ENCODE measurements at regions not wholly inside any gene's neighbourhood (a gene's known extent, or its start where the extent isn't known, plus 50 kb on each side); places are given as distances from the start of the nearest gene placed in this dataset.

- no peak overlapping the region for H3K14ac ChIP-seq (ENCODE audit: insufficient read length)
- no peak overlapping the region for H4K5ac ChIP-seq (ENCODE audit: insufficient read length, low read depth, low read length)
- no peak overlapping the region for H2BK15ac ChIP-seq (ENCODE audit: low read length)
- no peaks in the 10 kb centered on the region for H4K20me1 ChIP-seq (replicated peaks in 1 of 2; ENCODE audit: control insufficient read depth in 1 of 2, insufficient read depth in 2 of 2, low read length in 2 of 2)
- no peak overlapping the region for H3K23ac ChIP-seq (ENCODE audit: insufficient read length)
- H3K18ac ChIP-seq (ENCODE audit: extremely low read depth, low read length), result no peak overlapping the region
- no peaks in the 10 kb centered on the region for H3K27me3 ChIP-seq (replicated peaks in 1 of 4; ENCODE audit: control insufficient read depth in 3 of 4, extremely low read depth in 1 of 4, insufficient read depth in 3 of 4, low read length in 3 of 4)
- no peaks in the 10 kb centered on the region for H3K36me3 ChIP-seq (ENCODE audit: control insufficient read depth in 2 of 4, insufficient read depth in 4 of 4, low read length in 3 of 4)
- no peaks in the 10 kb centered on the region for H3K79me2 ChIP-seq (ENCODE audit: control insufficient read depth in 1 of 2, insufficient read depth in 2 of 2, low read length in 2 of 2)
- H3K9me3 ChIP-seq (ENCODE audit: insufficient read depth in 2 of 2, low read depth in 1 of 2, low read length in 1 of 2), result no peaks in the 10 kb centered on the region
- H2AK5ac ChIP-seq (ENCODE audit: low read depth, low read length), result no peak overlapping the region
- H3K79me1 ChIP-seq (ENCODE audit: low read depth, low read length), result no peaks in the 10 kb centered on the region
- H2BK120ac ChIP-seq (replicated peaks; ENCODE audit: low read depth, low read length), result no peak overlapping the region
- DNase-seq (ENCODE audit: low read depth in 1 of 2, low spot score in 2 of 2) (no peak), FAIRE-seq (no peak)
- no peak overlapping the region for H2AFZ ChIP-seq (ENCODE audit: low read length)
- H2BK12ac ChIP-seq (ENCODE audit: low read depth, low read length), result no peak overlapping the region
- 0 out of 4 replicates have a peak overlapping the region, but pooled peaks of 1 of the 2 experiments have one; percentile 6 for H3K4me2 ChIP-seq (ENCODE audit: insufficient read depth in 1 of 2, low read depth in 2 of 2, low read length in 2 of 2)
- H3K4me3 ChIP-seq (ENCODE audit: extremely low read depth in 1 of 4, insufficient read depth in 2 of 4, low read depth in 3 of 4, low read length in 4 of 4), result no peak overlapping the region
- H4K8ac ChIP-seq (ENCODE audit: extremely low read depth, insufficient read depth, low read length), result no peak overlapping the region
- no peak overlapping the region for H2BK5ac ChIP-seq (ENCODE audit: low read depth, low read length)
- H3K4me1 ChIP-seq (replicated peaks in 1 of 4; ENCODE audit: control insufficient read depth in 3 of 4, insufficient read depth in 4 of 4, low read length in 3 of 4), result no peaks in the 10 kb centered on the region
- no peak overlapping the region for H2BK20ac ChIP-seq (ENCODE audit: low read length)
- POLR2A ChIA-PET (ENCODE audit: partially characterized antibody), result no interaction called here
- no peaks in the 10 kb centered on the region for H3K23me2 ChIP-seq (ENCODE audit: low read depth, low read length)
- no peak overlapping the region for H3K9ac ChIP-seq (replicated peaks in 1 of 4; ENCODE audit: extremely low read depth in 1 of 4, low read depth in 3 of 4, low read length in 3 of 4)
- no peak for TF ChIP-seq RFX5 (IDR thresholded peaks at IDR 0.05; ENCODE audit: borderline replicate concordance, low read depth, low read length)
- CTCF ChIA-PET (ENCODE audit: partially characterized antibody), result interaction anchor here (1.8 kb wide), 1 partner anchor 10 kb away, joined by 4 read pairs; no protein-coding TSS in a partner anchor
- H3K4ac ChIP-seq (replicated peaks; ENCODE audit: insufficient read length, low read depth, low read length), result no peak overlapping the region
- H3K27ac ChIP-seq (ENCODE audit: low read depth, low read length), result no peak overlapping the region
- no peak overlapping the region for H4K91ac ChIP-seq (replicated peaks; ENCODE audit: insufficient read length, low read length)
- no peak overlapping the region for H3K56ac ChIP-seq (replicated peaks; ENCODE audit: insufficient read length, low read depth, low read length)
Observed at GRCh38 chr11:104522650-104523049, 358.7 kb upstream of the PDGFD start.

All from H1 (cell line).